ENCODE measurements at regions not wholly inside any gene's neighbourhood (a gene's known extent, or its start where the extent isn't known, plus 50 kb on each side); places are given as distances from the start of the nearest gene placed in this dataset.

DNA sequence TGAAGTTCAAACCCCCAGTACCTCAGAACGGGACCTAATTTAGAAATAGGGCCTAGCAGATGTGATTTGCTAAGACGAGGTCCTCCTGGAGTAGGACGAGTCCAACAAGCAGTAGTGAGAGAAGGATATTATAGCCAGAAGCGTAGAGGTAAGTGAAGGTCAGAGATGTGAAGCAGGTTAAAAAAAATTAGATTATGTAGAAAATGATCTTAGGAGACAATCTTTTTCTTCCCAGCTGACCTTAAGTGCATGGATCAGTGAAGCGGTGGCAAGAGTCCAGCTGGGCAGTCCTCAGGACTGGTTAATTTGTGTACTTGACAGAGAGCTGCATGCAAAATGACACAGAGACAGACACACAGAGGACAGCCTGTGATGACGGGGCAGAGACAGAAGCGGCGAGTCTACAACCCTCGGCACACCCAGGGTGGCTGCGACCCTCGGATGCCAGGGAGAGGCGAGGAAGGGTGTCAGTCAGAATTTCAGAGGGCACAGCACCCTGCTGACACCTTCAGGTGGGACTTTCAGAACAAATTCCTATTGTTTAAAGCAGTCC is 131.4 kb upstream of the IRX4 start:
- no peak for DNase-seq (ENCODE audit: low read depth)
- TF ChIP-seq, protein P1, sequence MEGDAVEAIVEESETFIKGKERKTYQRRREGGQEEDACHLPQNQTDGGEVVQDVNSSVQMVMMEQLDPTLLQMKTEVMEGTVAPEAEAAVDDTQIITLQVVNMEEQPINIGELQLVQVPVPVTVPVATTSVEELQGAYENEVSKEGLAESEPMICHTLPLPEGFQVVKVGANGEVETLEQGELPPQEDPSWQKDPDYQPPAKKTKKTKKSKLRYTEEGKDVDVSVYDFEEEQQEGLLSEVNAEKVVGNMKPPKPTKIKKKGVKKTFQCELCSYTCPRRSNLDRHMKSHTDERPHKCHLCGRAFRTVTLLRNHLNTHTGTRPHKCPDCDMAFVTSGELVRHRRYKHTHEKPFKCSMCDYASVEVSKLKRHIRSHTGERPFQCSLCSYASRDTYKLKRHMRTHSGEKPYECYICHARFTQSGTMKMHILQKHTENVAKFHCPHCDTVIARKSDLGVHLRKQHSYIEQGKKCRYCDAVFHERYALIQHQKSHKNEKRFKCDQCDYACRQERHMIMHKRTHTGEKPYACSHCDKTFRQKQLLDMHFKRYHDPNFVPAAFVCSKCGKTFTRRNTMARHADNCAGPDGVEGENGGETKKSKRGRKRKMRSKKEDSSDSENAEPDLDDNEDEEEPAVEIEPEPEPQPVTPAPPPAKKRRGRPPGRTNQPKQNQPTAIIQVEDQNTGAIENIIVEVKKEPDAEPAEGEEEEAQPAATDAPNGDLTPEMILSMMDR (IDR thresholded peaks at IDR 0.05; ENCODE audit: insufficient read depth, low read depth, low read length), result no peak
- CTCF ChIA-PET, result no interaction called here

DNA sequence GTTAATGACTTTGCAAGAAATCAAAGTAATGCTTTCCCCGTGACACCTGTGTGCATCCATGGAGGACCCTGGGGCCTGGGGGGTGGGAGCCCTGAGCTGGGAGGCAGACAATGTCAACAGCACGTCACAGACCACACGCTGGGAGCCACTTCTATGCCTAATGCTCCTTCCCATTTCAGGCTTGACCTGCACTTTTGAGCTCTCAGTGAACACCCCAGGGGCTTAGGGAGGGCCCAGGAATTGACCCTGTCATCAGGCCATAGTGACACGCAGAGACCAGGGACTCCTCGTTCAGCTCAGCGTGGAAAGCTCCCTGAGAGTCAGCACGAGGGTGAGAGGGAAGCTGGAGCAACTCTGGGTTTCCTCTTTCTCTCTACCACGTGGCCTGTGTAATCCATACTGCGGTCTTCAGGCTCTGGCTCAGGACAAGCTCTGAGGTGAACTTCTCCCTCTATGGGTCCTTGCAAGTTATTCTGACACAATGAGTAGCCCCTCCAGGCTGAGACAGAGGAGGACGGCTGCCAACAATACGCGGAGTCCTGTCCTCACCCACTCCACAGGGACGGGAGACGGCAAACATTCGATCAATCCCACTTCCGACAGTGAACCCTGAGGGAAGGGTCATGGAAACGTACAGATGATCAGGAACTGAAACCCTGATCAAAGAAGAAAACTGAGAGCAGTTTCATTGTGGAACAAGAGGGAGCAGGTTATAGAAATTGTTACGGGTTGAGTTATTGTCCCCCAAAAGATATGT is 130.8 kb upstream of the IRX4 start:
- TF ChIP-seq, protein P1 (IDR thresholded peaks at IDR 0.05; ENCODE audit: insufficient read depth, low read depth, low read length), result no peak
- no peak for DNase-seq (ENCODE audit: low read depth)
- Histone ChIP-seq H3K36me3 (ENCODE audit: control insufficient read depth, insufficient read depth, low read length) (no peaks in the 10 kb centered on the region), H3K4me3 (ENCODE audit: low read depth, low read length) (no peak overlapping the region), H3K27me3 (ENCODE audit: control insufficient read depth, insufficient read depth, low read length) (no peaks in the 10 kb centered on the region)
- POLR2A ChIA-PET, result no interaction called here
- CTCF ChIA-PET, result interaction anchor here (0.7 kb wide), 1 partner anchor 250 kb away, joined by 3 read pairs; no protein-coding TSS in a partner anchor

More for the DNA sequence above, 131.4 kb upstream of the IRX4 start:
- Histone ChIP-seq H3K27me3 (ENCODE audit: control insufficient read depth, insufficient read depth, low read length) (no peaks in the 10 kb centered on the region), H3K36me3 (ENCODE audit: control insufficient read depth, insufficient read depth, low read length) (no peaks in the 10 kb centered on the region), H3K4me3 (ENCODE audit: low read depth, low read length) (no peak overlapping the region)
- POLR2A ChIA-PET, result no interaction called here

DNA sequence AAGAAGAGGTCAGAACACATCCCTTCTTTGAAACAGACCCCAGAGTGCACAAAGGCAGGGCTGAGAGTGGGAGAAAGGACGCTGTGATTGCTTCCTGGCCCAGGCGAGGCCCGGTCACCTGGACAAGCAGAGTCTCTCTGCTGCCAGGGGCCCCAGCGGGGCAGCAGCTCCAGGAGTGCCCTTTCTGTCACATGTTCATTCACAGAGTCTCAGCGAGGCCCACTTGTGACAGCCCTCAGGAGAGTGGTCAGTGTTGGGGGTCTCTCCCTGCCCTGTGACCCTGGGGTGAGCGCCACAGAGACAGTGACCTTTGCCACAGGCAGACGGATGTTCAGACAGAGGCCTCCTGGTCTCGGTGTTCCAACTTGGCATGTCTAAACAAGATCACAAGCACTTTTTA is 130.2 kb upstream of the IRX4 start:
- ChIA-PET POLR2A (no interaction called here), CTCF (interaction anchor here (0.7 kb wide), 1 partner anchor 249 kb away, joined by 3 read pairs; no protein-coding TSS in a partner anchor)
- no peak for DNase-seq (ENCODE audit: low read depth)
- H3K4me3 ChIP-seq (ENCODE audit: low read depth, low read length), result no peak overlapping the region
- no peaks in the 10 kb centered on the region for H3K36me3 ChIP-seq (ENCODE audit: control insufficient read depth, insufficient read depth, low read length)
- no peaks in the 10 kb centered on the region for H3K27me3 ChIP-seq (ENCODE audit: control insufficient read depth, insufficient read depth, low read length)
- TF ChIP-seq, protein P1 (IDR thresholded peaks at IDR 0.05; ENCODE audit: insufficient read depth, low read depth, low read length), result no peak

DNA sequence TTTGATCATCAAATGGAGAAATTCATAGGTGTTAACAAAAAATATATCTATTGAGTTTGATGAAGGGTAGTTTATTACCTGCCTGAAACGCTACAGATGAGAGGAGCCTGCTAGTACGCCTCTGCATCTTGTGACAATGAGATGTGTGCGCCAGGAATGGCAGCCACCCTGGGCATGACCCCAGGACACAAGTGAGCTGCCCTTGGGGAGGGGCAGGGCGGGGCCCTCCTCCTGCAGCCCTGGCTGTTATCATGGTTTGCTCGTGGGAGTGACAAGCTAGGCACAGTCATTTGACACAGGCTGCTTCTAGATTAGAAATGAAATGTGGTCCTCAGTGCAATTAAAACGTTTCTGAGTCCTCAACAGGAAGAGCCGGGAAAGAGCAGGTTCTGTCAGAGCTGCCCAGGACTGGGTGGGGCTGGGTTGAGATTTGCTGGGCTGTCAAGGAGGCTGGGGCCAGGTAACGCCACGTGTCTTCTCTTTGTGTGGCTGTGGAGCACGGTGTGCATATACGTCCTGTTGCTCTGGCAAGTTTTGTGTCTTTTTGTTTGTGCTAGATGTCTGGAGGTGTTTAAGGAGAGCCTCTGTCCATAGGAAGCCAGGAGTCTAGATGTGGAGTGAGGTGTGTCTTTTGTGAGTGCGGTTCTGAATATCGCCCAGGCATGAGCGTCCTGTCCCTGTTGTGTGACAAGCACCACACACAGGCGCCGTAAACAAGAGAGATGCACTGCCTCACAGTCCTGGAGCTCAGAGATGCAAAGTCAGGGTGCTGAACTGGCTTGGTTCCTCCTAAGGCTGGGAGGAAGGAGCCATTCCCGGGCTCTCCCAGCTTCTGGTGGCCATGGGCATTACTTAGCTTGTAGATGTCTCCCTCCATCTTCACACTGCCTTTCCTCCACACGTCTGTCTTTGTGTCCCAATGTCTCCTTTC is 129.0 kb upstream of the IRX4 start:
- TF ChIP-seq, protein P1 (IDR thresholded peaks at IDR 0.05; ENCODE audit: insufficient read depth, low read depth, low read length), result no peak
- CTCF ChIA-PET, result no interaction called here
- no peak overlapping the region for H3K4me3 ChIP-seq (ENCODE audit: low read depth, low read length)
- H3K27me3 ChIP-seq (ENCODE audit: control insufficient read depth, insufficient read depth, low read length), result no peaks in the 10 kb centered on the region
- no peaks in the 10 kb centered on the region for H3K36me3 ChIP-seq (ENCODE audit: control insufficient read depth, insufficient read depth, low read length)
- no peak for DNase-seq (ENCODE audit: low read depth)
- POLR2A ChIA-PET, result no interaction called here

DNA sequence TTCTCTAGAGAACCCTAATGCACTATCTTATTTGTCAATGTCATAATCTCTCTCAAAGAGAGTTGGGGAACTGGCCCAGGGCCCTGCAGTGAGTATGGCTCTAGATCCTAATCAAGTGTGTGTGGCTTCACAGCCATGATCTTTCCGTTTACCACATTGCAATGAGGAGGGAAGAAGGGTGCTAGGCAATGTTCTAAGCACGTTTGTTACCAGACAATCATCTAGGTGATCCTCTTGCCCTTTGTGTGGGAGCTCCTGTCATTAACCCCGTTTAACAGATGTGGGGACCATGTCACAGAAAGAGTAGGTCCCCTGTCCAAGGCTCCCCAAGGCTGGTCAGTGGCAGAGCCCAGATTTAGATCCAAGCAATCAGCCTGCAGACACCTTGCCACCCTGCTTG is 128.2 kb upstream of the IRX4 start:
- TF ChIP-seq, protein P1 (IDR thresholded peaks at IDR 0.05; ENCODE audit: insufficient read depth, low read depth, low read length), result no peak
- no peak for DNase-seq (ENCODE audit: low read depth)
- ChIA-PET POLR2A (no interaction called here), CTCF (no interaction called here)
- no peaks in the 10 kb centered on the region for H3K27me3 ChIP-seq (ENCODE audit: control insufficient read depth, insufficient read depth, low read length)
- no peaks in the 10 kb centered on the region for H3K36me3 ChIP-seq (ENCODE audit: control insufficient read depth, insufficient read depth, low read length)
- no peak overlapping the region for H3K4me3 ChIP-seq (ENCODE audit: low read depth, low read length)

All from BJ (cell line).